IMR-90 (cell line): ENCODE measurements at regions not wholly inside any gene's neighbourhood (a gene's known extent, or its start where the extent isn't known, plus 50 kb on each side); places are given as distances from the start of the nearest gene placed in this dataset.

Experiments
- BHLHE40 ChIP-seq: fragments of 150-350 bp; IDR thresholded peaks from 2 replicates; pipeline ENCODE4 v1.6.1; 2016; ENCODE audit warnings: mild to moderate bottlenecking, low read depth, low read length
- CEBPB ChIP-seq: IDR thresholded peaks from 2 replicates; pipeline ENCODE4 v1.6.1; 2012; ENCODE audit warnings: low read depth, low read length, improper control_type of control experiment
- CTCF ChIP-seq: conservative IDR thresholded peaks from 2 replicates; pipeline ENCODE4 v1.5.1; 2012; ENCODE audit warnings: mild to moderate bottlenecking, low read depth, low read length, improper control_type of control experiment
- POLR2A ChIP-seq: IDR thresholded peaks from 2 replicates; pipeline ENCODE4 v1.6.1; 2012; ENCODE audit warnings: mild to moderate bottlenecking, low read depth, low read length
- RAD21 ChIP-seq: IDR thresholded peaks from 2 replicates; pipeline ENCODE4 v1.6.1; 2012; ENCODE audit warnings: low read length, improper control_type of control experiment
- RFX5 ChIP-seq: IDR thresholded peaks from 2 replicates; pipeline ENCODE4 v1.8.0; 2012; ENCODE audit warnings: low read depth, mild to moderate bottlenecking, low read length, moderate library complexity
- USF2 ChIP-seq: fragments of 150-350 bp; IDR thresholded peaks from 2 replicates; pipeline ENCODE4 v1.6.1; 2017; ENCODE audit warnings: mild to moderate bottlenecking, antibody characterized with exemption, low read length, low read depth

GRCh38 chr22:26992556-26992955, 335.2 kb downstream of the MIAT start:
- no peak for TF ChIP-seq CEBPB
- no peak for TF ChIP-seq CTCF
- TF ChIP-seq RFX5, result no peak
- TF ChIP-seq RAD21, result no peak
- TF ChIP-seq USF2, result no peak
- no peak for TF ChIP-seq BHLHE40
- TF ChIP-seq POLR2A, result no peak
